NCI-H2107 (cell line): ENCODE measurements at regions not wholly inside any gene's neighbourhood (a gene's known extent, or its start where the extent isn't known, plus 50 kb on each side); places are given as distances from the start of the nearest gene placed in this dataset.

Source experiments
- DNase-seq: peaks from one replicate; lab custom pipeline; 2025; lab: John Stamatoyannopoulos, UW

- no peak for DNase-seq
Measured at GRCh38 chr5:165559645-165560044, 2054.2 kb downstream of the MAT2B start.

- no peak for DNase-seq
Measured at GRCh38 chr5:165560648-165561047, 2055.2 kb downstream of the MAT2B start.

DNA sequence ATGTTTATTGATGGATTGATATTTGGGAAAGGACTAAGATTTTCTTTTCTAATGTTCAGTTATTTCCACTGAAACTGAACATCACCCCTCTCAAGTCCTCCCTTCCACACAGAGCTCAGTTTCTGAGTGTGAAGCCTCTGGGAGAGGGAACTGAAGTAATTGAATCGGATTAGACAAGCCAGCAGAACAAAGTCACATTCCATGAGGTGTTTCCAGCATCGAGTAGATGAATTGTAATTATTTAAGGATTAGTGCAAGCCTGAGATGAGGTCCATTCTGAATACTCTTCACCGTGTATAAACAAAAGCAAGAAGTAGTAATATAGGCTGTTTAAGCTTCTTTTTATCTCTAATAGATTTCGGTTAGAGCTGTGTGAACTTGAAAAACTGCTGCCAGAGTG is 2060.5 kb downstream of the MAT2B start:
- DNase-seq, result no peak

DNA sequence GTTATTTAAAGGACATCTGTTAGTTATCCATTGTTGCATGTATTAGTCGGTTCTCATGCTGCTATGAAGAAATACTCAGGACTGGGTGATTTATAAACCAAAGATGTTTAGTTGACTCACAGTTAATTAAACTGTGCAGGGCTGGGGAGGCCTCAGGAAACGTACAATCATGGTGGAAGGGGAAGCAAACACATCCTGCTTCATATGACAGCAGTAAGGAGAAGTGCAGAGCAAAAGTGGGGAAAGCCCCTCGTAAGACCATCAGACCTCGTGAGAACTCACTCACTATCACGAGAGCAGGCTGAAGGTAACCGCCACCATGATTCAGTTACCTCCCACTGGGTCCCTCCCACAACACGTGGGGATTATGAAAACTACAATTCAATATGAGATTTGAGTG is 2064.1 kb downstream of the MAT2B start:
- DNase-seq, result no peak

- no peak for DNase-seq
Measured at GRCh38 chr5:165573445-165573844, 2068.0 kb downstream of the MAT2B start.

GRCh38 chr5:165574100-165574499 is 2068.7 kb downstream of the MAT2B start:
- DNase-seq, result no peak

DNA sequence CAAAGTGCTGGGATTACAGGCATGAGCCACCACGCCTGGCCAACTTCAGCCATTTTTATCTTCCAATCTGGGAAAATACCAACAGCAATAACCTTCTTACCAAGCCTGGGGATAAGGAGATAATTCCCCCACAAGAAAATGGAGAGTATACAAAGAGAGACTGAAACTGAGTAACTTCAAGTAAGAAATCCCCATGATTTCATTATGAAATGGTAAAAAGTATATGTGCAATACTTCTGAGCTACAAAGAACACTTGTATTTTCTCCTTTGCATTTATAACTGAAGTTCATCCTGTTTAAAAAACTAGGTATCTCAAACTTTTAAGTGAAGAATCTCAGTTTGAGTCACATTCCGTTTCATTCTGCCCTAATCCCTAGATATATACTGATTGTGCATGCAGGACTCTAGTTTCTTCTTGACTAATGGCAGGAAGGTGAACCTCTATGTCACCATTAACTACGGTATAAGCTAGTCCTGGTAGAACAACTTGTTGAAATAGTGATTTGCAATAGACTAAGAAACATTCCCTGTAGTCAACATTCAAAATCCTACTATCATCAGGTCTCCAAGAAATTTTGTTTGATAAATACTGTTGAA is 2071.4 kb downstream of the MAT2B start:
- DNase-seq, result no peak

GRCh38 chr5:165579911-165580310 is 2074.5 kb downstream of the MAT2B start:
- no peak for DNase-seq

DNA sequence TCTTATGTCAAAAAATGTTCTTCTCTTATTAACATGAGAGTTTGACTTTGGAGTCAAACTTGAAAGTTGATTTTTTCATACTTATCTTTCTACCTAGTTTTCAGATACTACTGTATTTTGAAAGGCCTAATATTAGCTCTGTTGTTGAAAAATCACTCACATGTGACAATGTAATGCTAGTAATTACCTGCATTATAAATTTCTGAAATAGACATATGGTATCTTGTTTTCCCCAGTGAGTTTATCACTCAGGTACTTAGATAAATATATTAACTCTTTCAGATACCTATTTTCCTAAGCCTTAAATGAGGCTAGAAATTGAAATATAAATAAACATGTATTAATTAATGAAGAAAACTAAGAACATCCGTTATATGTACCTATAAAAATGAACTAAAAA is 2089.3 kb downstream of the MAT2B start:
- DNase-seq, result no peak

DNA sequence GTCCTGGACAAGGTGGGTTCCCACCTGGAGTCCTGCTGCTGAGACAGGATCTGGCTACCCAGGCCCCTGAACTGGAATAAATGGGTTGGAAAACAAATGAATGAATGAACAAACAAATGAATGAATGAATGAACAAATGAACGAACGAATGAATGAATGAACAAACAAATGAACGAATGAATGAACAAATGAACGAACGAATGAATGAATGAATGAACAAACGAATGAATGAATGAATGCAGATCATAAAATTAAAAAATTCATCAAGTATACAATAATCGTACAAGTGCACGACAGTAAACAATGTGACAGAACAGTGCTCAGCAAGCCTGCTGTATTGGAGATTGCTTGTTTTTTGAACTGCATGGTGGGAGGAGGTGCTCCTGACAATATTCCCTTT is 2097.1 kb downstream of the MAT2B start:
- no peak for DNase-seq

- no peak for DNase-seq
Measured at GRCh38 chr5:165607026-165607425, 2101.6 kb downstream of the MAT2B start.

DNA sequence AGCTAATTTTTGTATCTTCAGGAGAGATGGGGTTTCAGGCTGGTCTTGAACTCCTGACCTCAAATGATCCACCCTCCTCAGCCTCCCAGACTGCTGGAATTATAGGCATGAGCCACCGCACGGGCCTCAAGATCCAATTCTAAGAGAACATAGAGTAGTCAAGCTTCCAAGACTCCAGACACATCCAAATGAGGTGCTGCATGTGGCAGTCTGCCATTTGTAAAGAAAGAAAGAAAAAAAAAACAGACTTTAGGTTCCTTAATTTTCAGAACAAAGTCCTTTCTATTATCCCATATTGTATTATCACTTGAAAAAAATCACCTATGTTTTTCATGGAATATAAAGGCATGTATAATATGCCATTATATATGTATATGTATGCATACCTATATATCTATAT is 2104.5 kb downstream of the MAT2B start:
- DNase-seq, result no peak

GRCh38 chr5:165616490-165617405 is 2111.3 kb downstream of the MAT2B start:
- no peak for DNase-seq

DNA sequence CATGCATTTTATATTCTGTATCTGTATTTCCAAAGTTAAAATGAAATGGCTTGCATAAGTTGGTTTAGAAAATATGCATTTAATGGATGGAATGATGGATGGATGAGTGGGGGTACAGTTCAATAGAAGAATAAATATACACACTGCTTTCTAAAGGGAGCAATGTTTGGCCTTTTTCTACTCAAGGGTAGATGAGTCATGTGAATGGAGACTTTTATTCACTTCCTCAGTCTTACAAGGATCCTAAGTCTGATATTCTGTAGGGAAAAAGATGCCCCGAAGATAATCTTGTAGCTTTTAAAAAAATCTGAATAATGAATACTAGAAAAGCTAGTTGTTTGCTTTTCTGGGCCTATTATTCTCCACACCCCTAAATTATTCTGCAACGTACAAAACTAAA is 2112.1 kb downstream of the MAT2B start:
- DNase-seq, result no peak

GRCh38 chr5:165620394-165620793 is 2115.0 kb downstream of the MAT2B start:
- no peak for DNase-seq

GRCh38 chr5:165622864-165623536 is 2117.6 kb downstream of the MAT2B start:
- no peak for DNase-seq

GRCh38 chr5:165624166-165624946 is 2118.9 kb downstream of the MAT2B start:
- DNase-seq, result no peak

DNA sequence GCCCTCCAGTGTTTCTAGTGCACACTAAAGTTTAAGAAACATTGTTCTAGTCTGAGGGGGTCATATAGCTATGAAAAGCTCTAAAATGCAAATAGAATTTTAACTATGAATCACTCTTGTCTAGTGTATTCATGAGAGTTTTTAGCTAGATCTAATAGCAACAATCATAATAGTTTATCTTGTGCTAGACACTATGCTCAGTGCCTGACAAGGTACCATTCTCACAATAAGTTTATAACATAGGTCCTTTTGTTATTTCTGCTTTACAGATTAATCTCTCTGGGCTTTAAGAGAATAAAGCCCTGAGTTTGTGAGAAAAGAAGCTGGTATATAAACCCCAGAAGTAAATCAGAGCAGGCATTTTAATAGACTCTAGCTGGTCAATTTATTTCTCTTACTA is 2120.7 kb downstream of the MAT2B start:
- no peak for DNase-seq

DNA sequence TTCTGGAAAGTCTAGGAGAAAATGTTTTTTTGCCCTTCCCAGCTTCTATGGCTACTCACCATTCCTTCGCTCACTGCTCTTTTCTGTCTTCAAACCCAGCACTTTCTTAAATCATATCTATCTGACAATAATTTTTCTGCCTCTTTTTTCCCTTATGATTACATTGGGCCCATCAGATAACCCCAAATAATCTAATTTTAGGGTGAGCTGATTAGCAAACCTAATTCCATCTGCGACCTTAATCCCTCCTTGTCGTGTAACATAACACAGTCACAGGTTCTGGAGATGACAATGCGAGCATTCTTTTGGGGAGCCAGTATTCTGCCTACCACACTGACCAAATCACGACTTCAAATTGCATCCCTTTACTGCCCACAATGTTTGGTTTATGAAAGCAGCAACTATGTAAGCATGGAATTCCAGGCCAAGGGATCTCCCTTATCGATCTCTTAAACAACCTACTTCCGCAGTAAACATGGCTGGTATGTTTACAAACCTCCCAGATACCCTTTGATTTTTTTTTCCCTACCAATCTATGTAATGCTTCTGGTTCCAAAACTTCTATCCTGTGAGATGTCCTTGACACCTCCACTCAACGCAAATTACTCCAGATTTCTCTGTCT is 2122.2 kb downstream of the MAT2B start:
- DNase-seq, result no peak

- DNase-seq, result no peak
Measured at GRCh38 chr5:165630261-165630778, 2124.9 kb downstream of the MAT2B start.

DNA sequence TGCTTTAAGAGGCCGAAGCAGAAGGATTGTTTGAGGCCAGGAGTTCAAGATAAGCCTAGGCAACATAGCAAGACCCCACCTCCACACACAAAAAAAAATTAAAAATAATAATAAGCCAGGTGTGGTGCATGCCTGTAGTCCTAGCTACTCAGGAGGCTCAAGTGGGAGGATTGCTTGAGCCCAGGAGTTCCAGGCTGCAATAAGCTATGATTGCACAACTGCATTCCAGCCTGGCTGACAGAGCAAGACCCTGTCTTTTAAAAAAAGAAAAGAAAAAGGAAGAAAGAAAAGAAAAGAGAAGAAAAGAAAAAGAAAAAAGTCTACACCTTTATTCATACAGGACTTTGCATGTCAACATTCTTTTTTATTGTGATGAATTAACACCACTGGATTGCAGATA is 2125.8 kb downstream of the MAT2B start:
- DNase-seq, result no peak

GRCh38 chr5:165642366-165642765 is 2136.9 kb downstream of the MAT2B start:
- no peak for DNase-seq
